GM19239 (cell line): ENCODE measurements at regions not wholly inside any gene's neighbourhood (a gene's known extent, or its start where the extent isn't known, plus 50 kb on each side); places are given as distances from the start of the nearest gene placed in this dataset.
A peak's percentile ranks its signal among the peaks of the same experiment; 100 is the strongest.
"Not testable (repeated sequence)": the region's sequence is repeated elsewhere in the genome, so short reads cannot be mapped to it uniquely, and the experiment has no call there.

Source experiments
- DNase-seq: peaks from one replicate; pipeline ENCODE4 v3.0.0; 2011; ENCODE audit warnings: low spot score; ENCODE audit not compliant: insufficient read length
- FAIRE-seq: peaks from 2 replicates; lab custom pipeline; 2011; peaks lifted over from hg19 to GRCh38; lab: Jason Lieb, UNC

DNA sequence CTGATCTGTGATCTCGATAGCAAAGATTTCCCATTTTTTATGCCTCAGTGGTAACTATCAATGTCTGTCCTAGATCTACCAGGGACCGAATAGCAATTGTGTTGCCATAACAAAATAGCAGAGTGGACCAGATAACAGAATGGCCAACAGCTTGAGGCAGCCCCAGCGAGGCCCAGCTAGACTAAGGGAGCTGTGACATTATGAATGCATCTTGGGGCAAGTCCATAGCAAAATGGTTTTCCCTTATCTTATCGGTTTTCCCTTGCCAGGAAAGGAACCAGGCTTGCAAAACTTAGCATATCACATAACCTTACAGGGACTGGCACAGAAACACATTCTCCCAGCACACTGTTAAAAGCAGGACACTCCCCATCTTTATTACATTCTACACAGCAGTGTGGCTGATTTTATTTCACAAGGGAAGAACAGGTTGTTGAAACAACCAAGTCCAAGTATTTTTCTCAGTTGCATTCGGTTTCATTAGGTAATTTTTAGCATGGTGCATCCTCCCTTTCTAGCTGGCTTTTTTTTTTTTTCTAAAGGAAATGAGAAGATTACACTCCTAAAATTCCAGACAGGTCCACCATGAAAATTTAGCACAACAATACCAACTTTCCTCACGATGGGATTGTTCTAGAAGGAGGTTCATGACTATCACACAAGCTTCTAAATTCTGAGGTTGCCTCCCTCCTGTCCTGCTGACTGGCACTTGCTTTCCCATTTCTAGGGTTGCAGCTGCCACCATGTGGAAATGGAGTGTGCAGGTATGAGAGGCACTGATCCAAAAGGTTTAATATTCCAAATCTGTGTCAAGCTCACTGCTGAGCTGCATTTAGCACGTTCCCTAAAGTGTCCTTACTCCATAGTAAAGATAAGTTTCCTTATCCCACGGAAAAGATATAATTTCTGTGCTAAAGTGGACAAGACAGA, 97.0 kb upstream of the SLC35G4 start:
- DNase-seq (no peak), FAIRE-seq (no peak)

DNA sequence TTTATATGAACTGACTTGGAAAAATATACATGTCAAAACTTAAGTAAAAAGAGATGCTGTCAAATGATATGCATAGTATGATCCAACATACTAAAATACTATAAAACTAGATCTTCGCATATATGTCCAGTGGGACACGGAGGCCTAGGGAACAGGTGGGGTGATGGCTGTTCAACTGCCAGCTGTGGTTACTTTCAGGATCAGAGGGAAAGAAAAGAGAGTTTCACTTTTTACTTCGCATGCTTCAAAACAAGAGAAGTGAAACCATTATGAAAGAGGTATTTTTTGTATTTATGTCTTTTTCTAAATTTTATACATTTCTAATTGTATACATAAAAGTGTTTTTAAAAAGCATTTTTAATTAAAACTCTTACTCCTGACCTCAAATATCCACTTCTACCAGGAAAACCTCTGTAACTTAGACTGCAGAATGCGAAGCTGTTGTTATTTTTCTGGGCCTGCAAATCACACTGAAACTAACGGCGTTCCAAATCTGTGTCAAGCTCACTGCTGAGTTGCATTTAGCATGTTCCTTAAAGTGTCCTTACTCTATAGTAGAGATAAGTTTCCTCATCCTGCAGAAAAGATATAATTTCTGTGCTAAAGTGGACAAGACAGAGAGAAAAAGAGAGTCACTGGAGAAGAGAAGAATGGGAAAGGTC, 97.8 kb upstream of the SLC35G4 start:
- FAIRE-seq (peak; percentile 98), DNase-seq (peak; percentile 31)

DNA sequence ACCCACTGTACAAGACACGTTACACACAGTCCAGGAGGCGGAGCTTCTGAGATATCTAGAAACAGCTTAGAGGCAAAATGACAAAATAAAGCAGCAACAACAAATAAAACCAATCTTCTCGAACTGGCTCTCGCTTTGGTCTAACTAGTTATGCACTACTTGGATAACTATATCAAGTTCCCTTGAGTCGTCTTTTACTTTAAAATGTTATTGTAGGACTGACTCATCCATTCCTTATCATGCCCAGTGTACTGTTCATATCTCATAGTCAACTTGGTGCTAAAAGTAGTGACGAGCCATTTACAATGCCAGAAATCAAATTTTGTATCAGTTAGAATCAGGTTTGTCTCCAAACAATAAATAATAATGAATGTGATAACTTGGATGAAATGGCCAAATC, 102.5 kb upstream of the SLC35G4 start:
- FAIRE-seq (no peak), DNase-seq (no peak)

DNA sequence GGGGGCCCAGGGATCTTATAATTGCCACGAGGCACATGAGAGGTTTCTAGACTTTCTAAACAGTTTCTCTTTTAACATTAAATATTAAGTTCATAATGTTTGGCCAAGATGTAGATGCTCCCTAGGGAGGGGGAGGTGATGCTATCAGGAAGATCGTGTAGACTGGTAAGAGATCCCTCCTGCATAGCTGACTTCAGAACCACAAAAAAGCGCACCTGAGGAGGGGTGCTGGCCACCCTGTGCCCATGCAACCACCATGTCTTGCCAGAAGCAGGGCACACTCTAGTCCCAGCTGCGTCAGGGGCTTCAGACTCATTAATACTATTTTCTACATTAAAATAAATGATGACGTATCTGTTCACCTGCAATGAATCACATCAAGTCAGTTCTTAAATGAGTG, 103.4 kb upstream of the SLC35G4 start:
- FAIRE-seq, result no peak

DNA sequence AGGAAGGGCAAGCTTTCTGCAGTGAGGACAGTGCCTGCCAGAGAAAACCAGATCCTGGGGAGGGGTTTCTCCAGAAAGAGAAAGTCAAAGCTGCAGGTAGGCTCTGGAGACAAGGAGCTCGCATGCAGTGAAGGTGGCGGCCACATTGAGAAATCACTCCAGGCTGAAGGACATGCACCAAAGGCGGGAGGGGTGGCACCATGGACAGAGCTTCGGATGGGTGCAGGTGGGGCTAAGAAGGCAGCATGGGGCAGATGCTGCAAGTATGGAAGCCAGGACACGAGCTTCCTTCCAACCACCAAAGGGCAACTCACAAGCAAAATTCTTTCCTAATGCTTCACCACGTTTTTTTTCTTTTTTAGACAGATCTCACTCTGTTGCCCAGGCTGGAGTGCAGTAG, 104.4 kb upstream of the SLC35G4 start:
- no peak for DNase-seq
- FAIRE-seq, result no peak

More for the DNA sequence above, 103.4 kb upstream of the SLC35G4 start:
- DNase-seq, result no peak

DNA sequence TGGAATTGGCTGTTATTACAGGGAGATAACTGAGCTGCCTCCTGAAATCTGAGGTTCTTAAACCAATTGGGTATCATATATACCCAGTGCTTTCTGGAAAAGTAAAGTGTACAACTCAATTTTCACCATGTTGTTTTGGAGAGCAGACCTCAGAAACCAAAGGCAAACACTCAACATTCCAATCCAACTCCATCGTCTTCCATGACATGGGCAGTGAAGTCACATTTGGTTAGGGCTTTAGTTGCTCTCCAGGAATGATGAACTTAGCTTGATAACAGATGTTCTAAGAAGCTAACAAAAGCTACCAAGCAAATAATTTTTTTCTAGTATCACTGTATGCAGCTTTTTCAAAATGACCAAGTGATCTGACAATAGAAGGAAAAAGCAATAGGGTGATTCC, 107.0 kb upstream of the SLC35G4 start:
- DNase-seq (no peak), FAIRE-seq (no peak)

DNA sequence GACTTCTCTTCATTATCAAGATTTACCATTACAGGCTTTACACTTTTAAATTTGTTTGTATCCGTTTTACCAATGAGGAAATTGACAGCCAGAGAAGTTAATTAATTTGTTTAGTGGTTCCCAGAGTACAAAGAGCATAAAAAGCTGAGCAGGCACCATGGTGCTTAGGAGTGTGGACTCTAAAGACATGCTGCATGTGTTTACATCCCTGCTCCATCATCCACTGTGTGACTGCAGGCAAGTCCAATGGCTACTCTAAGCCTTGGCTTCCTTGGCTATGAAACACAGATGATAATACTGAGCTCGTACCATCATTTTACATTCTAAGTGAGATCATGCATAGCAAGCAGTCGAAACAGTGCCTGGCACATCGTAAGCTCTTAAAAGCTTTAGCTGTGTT, 108.0 kb upstream of the SLC35G4 start:
- no peak for DNase-seq
- FAIRE-seq, result no peak

DNA sequence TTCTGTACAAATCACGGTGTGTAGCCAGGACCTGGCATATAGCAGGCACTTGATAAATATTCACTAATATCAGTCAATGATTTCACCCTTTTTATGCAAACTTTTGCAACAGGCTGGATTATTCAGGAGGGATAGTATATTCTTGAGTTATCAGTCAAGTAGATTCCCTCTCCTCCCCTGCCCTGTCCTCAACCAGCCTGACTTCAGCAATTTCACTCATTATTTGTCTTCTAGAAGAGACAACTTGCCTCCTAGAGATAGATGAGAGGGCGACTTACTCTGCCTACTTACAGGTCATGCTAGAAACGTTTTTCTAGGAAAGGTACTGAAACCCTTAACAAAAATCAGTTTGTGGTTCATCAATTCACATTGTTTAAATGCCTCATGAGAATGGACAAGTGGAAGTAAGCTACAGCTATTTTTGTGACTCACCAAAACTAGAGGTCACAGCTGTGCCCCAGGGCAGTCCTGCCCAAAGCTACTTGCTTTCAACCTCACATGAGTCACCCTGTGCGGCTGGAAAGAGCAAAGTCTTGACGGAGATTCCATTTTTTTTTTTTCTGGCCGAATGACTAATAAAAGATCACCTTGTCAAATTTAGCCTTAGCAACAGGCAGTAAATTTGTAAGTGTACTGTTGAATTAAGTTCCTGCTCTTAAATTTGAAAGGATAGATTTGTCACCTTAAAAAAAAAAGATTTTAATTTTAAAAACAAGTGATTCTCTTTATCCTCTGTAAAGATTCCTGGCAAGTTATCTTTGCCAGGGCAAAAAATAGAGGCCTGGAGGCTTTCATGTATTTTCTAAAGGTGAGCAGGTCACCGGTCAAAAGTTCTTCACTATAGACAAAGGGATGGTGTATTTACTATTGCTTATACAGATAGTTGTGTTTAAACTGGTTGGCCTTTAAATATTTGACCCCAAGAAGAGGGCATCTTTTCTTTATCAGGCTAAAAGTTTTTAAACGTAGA, 109.0 kb upstream of the SLC35G4 start:
- FAIRE-seq (no peak), DNase-seq (no peak)

DNA sequence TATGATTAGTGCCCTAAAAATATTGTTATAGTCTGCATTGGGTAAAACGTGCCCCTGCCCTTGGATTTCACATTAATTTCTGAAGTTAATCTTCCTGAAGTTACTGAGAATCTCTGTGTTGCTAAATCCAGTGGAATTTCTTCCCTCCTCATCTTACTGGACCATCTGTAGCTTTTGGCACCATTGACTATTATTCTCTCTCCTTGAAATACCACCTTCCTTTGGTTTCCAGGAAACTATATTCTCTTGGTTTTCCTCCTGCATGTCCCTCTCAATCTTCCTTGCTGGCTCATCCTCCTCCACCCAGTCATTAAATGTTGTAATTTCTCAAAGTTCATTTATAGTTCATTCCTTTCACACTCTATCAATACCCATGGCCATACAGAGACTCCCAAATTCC, 110.6 kb upstream of the SLC35G4 start:
- no peak for FAIRE-seq
- DNase-seq, result no peak

DNA sequence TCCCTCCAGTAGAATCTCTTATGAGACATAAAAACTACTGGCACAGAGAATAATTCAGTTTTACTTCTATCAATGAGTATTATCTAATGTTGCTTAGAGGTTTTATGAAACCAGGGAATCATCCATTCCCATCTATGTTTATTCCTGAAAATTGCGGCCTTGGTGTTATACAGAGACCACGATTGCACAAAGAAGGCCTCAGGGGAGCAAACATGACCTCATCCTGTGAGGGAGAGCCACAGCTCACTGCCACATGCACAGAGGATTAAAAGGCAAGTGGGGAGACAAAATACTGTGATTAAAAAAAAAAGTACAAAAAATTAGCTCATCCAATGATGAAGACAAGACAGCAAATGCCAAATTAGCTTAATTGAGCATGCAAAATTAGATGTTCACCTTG, 111.8 kb upstream of the SLC35G4 start:
- DNase-seq (no peak), FAIRE-seq (no peak)

DNA sequence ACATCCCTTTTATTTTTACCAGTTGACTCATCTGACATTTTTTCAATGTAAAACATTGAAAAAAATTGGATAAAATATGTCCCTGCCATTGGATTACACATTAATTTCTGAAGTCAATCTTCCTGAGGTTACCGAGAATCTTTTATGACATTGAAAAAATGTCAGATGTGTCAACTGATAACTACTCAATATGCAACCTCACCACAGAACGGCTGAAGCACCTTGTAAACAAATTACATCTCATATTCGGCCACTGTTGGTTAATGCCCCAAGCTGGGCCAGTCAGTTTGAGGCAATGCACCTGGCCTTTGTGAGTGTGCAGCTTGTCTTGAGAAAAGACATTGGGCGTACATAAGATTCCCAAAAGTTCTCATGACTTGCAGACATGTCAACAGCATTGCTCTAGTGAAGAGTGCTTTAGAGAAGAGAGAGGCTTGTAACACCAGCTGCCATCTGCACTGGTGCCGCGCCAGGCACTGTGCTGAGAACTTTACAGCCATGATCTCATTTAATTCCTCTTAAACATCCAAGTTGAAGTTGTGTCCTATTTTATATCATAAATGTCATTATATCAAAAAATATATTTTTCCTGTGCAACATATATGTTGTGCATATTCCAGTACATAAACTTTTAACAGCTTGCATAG, 112.7 kb upstream of the SLC35G4 start:
- no peak for FAIRE-seq
- DNase-seq, result no peak

DNA sequence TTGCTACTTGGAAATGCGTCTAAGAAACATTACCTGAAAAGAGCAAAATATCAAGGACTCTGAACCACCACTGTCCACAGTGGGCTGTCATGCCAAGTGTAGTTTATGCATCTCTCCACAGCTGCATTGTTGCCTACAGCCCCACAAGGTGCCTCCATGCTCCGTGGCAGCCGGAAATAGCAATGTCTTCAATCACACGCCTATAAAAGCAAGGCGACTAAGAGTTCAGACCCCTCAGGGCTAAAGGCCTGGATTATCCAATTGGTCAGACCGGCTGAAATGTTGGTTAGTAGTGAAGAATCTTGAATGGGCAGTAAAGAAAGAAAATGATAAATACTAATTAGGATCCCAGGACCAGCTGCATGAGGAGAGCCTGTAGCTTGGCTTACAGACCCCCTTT, 114.0 kb upstream of the SLC35G4 start:
- DNase-seq (no peak), FAIRE-seq (no peak)

DNA sequence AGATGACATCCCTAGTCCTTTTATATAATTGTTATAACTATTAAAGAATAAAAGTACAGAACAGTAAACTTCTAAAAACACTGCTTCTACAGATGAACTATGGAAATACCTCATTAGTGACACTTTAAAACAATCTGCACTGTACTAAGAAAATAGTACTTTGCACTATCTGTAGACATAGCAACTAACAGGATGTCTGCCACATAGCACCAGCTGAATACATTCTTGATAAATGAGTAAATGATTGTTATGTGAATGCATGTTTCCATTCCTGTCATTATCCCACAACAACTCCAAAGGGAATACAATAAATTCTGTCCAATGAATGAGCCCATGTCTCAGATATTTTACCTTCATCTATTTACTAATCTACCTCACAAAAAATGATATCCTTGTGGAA, 115.3 kb upstream of the SLC35G4 start:
- FAIRE-seq, result no peak
- no peak for DNase-seq

DNA sequence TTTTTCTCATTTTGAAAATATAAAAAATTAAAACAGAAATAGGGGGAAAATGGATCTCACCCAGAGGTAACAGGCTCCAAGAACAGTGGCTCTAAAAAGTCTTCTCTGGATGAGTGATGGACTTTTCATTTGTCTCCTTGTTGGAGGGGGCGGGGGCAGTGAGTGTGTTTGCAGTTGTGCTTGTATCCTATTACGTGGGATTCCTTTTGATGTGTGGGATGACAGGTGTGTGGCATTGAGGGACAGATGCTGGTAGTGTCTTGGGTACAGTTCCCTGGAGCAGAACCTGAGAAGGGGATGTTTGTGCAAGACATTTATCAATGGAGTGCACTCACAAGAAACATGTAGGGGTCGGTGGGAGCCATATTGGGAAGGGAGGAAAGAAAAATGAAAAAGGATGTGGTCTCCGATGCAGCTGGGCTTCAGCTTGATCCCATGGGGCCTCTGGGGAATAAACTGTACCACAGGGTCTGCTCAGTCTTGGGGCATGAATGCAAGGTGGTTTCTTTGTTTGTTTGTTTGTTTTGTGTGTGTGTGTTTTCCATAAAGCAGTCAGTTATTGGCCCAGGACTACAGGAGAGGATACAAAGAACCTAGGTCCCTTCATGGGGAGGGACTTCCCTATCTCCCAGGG, 120.0 kb upstream of the SLC35G4 start:
- no peak for DNase-seq
- FAIRE-seq, result no peak

DNA sequence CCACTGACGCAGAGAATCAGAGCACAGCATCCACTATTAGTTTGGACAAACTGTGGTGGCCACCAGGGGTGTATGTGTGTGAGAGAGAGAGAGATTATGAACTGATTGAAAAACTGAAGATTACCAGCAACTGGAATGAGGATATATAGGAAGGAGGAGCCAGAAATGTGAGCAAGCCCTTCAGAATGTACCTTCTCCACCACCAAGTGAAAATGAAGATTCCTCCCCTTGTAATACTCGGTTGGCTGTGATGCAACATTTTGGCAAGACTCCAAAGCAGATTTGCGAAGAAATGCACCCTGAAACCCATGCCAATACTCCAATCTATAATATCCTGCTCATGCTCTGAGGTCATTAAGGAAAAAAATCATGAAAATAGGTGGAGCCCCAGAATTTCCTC, 121.2 kb upstream of the SLC35G4 start:
- DNase-seq, result no peak
- FAIRE-seq, result no peak

DNA sequence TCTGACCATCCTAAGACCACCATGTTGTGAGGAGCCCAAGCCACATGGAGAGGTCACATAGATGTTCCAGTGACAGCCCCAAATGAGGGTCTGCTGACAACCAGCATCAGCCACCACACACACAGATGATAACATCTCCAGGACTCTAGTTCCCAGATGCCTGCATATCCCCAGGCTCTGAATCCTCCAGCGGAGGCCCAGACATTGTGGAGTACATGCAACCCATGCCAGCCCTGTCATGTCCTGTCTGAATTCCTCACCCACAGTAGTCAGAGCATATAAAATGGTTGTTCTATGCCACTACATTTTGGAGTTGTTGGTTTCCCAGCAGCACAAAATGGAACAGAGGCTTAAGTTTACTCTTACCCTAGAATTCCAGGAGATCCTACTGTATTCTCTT, 122.0 kb upstream of the SLC35G4 start:
- no peak for DNase-seq
- no peak for FAIRE-seq

DNA sequence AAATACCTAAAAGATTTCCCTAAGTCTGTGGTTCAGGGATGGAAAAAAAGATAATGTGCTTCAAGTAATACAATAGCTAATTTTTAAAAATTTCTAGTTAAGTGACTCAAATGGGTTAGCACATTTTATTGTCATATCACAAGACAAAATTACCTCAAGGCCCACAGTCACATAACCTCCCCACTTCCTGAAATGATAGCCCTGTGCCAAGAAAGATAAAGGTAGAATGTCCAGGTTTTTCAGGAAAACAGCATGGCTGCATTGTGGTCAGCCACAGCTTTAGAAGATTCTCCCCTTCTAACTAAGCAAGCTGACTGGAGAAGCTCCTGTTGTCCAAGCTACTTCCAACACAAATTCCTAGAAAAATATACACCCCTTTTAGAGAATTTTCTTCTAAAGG, 127.1 kb upstream of the SLC35G4 start:
- DNase-seq (no peak), FAIRE-seq (no peak)

DNA sequence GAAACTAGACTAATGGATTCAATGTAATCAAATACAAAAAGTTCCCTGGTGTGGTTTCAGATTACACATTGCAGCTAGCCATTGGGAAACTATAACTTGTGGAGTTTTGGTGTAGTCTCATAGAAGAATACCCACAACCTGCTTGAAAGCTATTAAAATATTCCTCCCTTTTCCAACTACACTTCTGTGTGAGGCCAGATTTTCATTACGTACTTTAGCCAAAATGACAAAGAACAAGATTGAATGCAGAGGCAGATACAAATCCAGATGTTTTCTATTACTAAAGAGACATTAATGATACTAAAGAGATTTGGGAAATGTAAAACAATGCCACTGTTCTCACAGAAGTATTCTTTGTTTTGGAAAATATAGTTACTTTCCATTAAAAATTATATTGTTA, 128.7 kb upstream of the SLC35G4 start:
- no peak for FAIRE-seq
- DNase-seq, result no peak

DNA sequence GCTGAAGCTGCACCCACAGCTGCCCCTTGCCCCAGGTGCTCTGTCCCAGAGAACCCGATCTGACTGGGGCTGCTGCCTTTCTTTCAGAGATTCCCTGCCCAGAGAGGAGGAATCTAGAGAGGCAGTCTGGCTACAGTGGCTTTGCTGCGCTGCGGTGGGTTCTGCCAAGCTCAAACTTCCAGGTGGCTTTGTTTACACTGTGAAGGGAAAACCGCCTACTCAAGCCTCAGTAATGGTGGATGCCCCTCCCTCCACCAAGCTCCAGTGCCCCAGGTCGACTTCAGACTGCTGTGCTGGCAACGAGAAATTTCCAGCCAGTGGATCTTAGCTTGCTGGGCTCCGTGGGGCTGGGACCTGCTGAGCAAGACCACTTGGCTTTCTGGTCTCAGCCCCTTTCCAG, 130.4 kb upstream of the SLC35G4 start:
- FAIRE-seq, DNase-seq: not testable (repeated sequence)

DNA sequence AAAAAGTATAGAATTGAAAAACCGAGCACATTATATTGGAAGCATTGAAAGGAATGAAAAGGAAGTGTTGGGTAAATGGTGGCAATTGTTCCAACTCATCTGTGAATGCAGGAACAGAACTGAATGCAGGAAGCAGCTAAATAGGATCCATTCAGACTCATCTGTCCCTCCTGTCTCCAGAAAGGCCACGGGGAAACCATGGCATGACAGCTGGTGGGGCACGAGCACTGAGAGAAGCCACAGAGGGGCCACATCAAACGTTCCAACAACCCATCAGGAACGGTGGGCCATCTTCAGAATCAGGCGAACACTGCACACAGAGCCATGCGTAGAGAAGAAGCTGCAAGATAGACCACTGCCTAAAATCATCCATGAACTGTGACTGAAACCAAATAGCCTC, 138.5 kb upstream of the SLC35G4 start:
- DNase-seq (no peak), FAIRE-seq (no peak)
